ENCODE measurements at regions not wholly inside any gene's neighbourhood (a gene's known extent, or its start where the extent isn't known, plus 50 kb on each side); places are given as distances from the start of the nearest gene placed in this dataset.

GRCh38 chr2:194151231-194151630, 1505.8 kb upstream of the SLC39A10 start:
- H3K36me3 ChIP-seq (ENCODE audit: insufficient read depth, low read length, poor library complexity, severe bottlenecking) = no peaks in the 10 kb centered on the region
- no peak for DNase-seq (ENCODE audit: low spot score)
- no peak overlapping the region for H3K27ac ChIP-seq (ENCODE audit: low read depth, low read length, poor library complexity, severe bottlenecking)
- TF ChIP-seq EZH2 (IDR thresholded peaks at IDR 0.05; ENCODE audit: borderline replicate concordance, low read depth, low read length, poor library complexity, severe bottlenecking) (no peak), CTCF (conservative IDR thresholded peaks at IDR 0.05; ENCODE audit: low read depth, low read length) (no peak)
- no peaks in the 10 kb centered on the region for H3K9me3 ChIP-seq (ENCODE audit: low read depth, low read length, poor library complexity, severe bottlenecking)
- no TSS peak for BruUV-seq (replicated peaks)
- no peaks in the 10 kb centered on the region for H3K27me3 ChIP-seq (replicated peaks; ENCODE audit: insufficient read depth, low read depth, low read length, poor library complexity)
- ChIA-PET POLR2A (ENCODE audit: low non-redundant PET) (no interaction called here), CTCF (no interaction called here)
- intact Hi-C loops (cut with micrococcal nuclease; ENCODE audit: unreplicated experiment) = no loop called here
- no peak overlapping the region for H3K4me3 ChIP-seq (ENCODE audit: low read depth, low read length, poor library complexity, severe bottlenecking)
- H3K4me1 ChIP-seq (ENCODE audit: insufficient read depth, low read length, poor library complexity, severe bottlenecking) = no peaks in the 10 kb centered on the region

- ChIA-PET CTCF (no interaction called here), POLR2A (ENCODE audit: low non-redundant PET) (no interaction called here)
- TF ChIP-seq CTCF (conservative IDR thresholded peaks at IDR 0.05; ENCODE audit: low read depth, low read length) (no peak), EZH2 (IDR thresholded peaks at IDR 0.05; ENCODE audit: borderline replicate concordance, low read depth, low read length, poor library complexity, severe bottlenecking) (no peak)
- no TSS peak for BruUV-seq (replicated peaks)
- no peak for DNase-seq (ENCODE audit: low spot score)
- intact Hi-C loops (cut with micrococcal nuclease; ENCODE audit: unreplicated experiment) = no loop called here
- H3K4me3 ChIP-seq (ENCODE audit: low read depth, low read length, poor library complexity, severe bottlenecking) = no peak overlapping the region
- no peaks in the 10 kb centered on the region for H3K27me3 ChIP-seq (replicated peaks; ENCODE audit: insufficient read depth, low read depth, low read length, poor library complexity)
- no peaks in the 10 kb centered on the region for H3K36me3 ChIP-seq (ENCODE audit: insufficient read depth, low read length, poor library complexity, severe bottlenecking)
- H3K9me3 ChIP-seq (ENCODE audit: low read depth, low read length, poor library complexity, severe bottlenecking) = no peaks in the 10 kb centered on the region
- H3K4me1 ChIP-seq (ENCODE audit: insufficient read depth, low read length, poor library complexity, severe bottlenecking) = no peaks in the 10 kb centered on the region
- no peak overlapping the region for H3K27ac ChIP-seq (ENCODE audit: low read depth, low read length, poor library complexity, severe bottlenecking)
Observed at GRCh38 chr2:194135463-194135862, 1521.6 kb upstream of the SLC39A10 start.

- Histone ChIP-seq H3K9me3 (ENCODE audit: low read depth, low read length, poor library complexity, severe bottlenecking) (no peaks in the 10 kb centered on the region), H3K36me3 (ENCODE audit: insufficient read depth, low read length, poor library complexity, severe bottlenecking) (no peaks in the 10 kb centered on the region), H3K27ac (ENCODE audit: low read depth, low read length, poor library complexity, severe bottlenecking) (no peak overlapping the region), H3K4me1 (ENCODE audit: insufficient read depth, low read length, poor library complexity, severe bottlenecking) (no peaks in the 10 kb centered on the region), H3K27me3 (replicated peaks; ENCODE audit: insufficient read depth, low read depth, low read length, poor library complexity) (no peaks in the 10 kb centered on the region), H3K4me3 (ENCODE audit: low read depth, low read length, poor library complexity, severe bottlenecking) (no peak overlapping the region)
- POLR2A ChIA-PET (ENCODE audit: low non-redundant PET) = interaction anchor here (0.7 kb wide), 1 partner anchor 427 kb away, joined by 3 read pairs; no protein-coding TSS in a partner anchor
- no peak for TF ChIP-seq CTCF (conservative IDR thresholded peaks at IDR 0.05; ENCODE audit: low read depth, low read length)
- no peak for TF ChIP-seq EZH2 (IDR thresholded peaks at IDR 0.05; ENCODE audit: borderline replicate concordance, low read depth, low read length, poor library complexity, severe bottlenecking)
- BruUV-seq (replicated peaks) = no TSS peak
- DNase-seq (ENCODE audit: low spot score) = no peak
- intact Hi-C loops (cut with micrococcal nuclease; ENCODE audit: unreplicated experiment) = no loop called here
- CTCF ChIA-PET = no interaction called here
Observed at GRCh38 chr2:194128810-194129209, 1528.2 kb upstream of the SLC39A10 start.
